GM23248 (cell line): ENCODE measurements at regions not wholly inside any gene's neighbourhood (a gene's known extent, or its start where the extent isn't known, plus 50 kb on each side); places are given as distances from the start of the nearest gene placed in this dataset.

ENCODE experiments used
- EZH2 ChIP-seq: fragments of 200-600 bp; sonication (generic); IDR thresholded peaks from 2 replicates; pipeline ENCODE4 v1.6.1; 2018; ENCODE audit warnings: antibody characterized with exemption, mild to moderate bottlenecking; ENCODE audit not compliant: insufficient read depth, poor library complexity, severe bottlenecking
- EZH2phosphoT487 ChIP-seq: fragments of 200-600 bp; sonication (generic); IDR thresholded peaks from 2 replicates; pipeline ENCODE4 v1.6.1; 2018; ENCODE audit warnings: antibody characterized with exemption, moderate library complexity, mild to moderate bottlenecking, low read depth; ENCODE audit not compliant: insufficient read depth

- TF ChIP-seq EZH2 (no peak), EZH2phosphoT487 (no peak)
Observed at GRCh38 chr11:15576769-15577168, 462.0 kb downstream of the INSC start.
